Mesenchymal stem cell (in vitro differentiated cells and primary cell): ENCODE measurements at regions not wholly inside any gene's neighbourhood (a gene's known extent, or its start where the extent isn't known, plus 50 kb on each side); places are given as distances from the start of the nearest gene placed in this dataset.

Experiments used
- DNase-seq: peaks from one replicate; pipeline ENCODE4 v3.0.0-alpha.2; 2013
- H2AFZ ChIP-seq: one replicate; pipeline ENCODE4 v1.6.1; 2013; ENCODE audit warnings: low read depth, mild to moderate bottlenecking, control low read depth, inconsistent platforms, low read length, moderate library complexity
- H2AK5ac ChIP-seq: 2 replicates; pipeline ENCODE4 v1.6.1; 2013; ENCODE audit warnings: low read length, moderate library complexity, mild to moderate bottlenecking, inconsistent platforms; ENCODE audit not compliant: severe bottlenecking
- H2BK120ac ChIP-seq: one replicate; pipeline ENCODE4 v1.6.1; 2013; ENCODE audit warnings: low read depth, mild to moderate bottlenecking, inconsistent platforms, low read length, moderate library complexity
- H2BK12ac ChIP-seq, 2 experiments: one replicate each; pipeline ENCODE4 v1.6.1; 2013; ENCODE audit warnings: inconsistent platforms in 2 of 2, low read length in 2 of 2, mild to moderate bottlenecking in 2 of 2, moderate library complexity in 2 of 2, control low read depth in 1 of 2
- H2BK15ac ChIP-seq: one replicate; pipeline ENCODE4 v1.6.1; 2013; ENCODE audit warnings: mild to moderate bottlenecking, low read depth, inconsistent platforms; ENCODE audit not compliant: poor library complexity, severe bottlenecking
- H2BK5ac ChIP-seq: 2 replicates; pipeline ENCODE4 v1.6.1; 2013; ENCODE audit warnings: low read depth, mild to moderate bottlenecking, low read length, control low read depth, inconsistent platforms; ENCODE audit not compliant: poor library complexity, severe bottlenecking
- H3K14ac ChIP-seq, 2 experiments: one replicate each; pipeline ENCODE4 v1.6.1; 2013; ENCODE audit warnings: inconsistent platforms in 2 of 2, low read length in 2 of 2, control low read depth in 1 of 2, mild to moderate bottlenecking in 1 of 2, moderate library complexity in 1 of 2
- H3K18ac ChIP-seq, 2 experiments: one replicate each; pipeline ENCODE4 v1.6.1; 2013; ENCODE audit warnings: inconsistent platforms in 2 of 2, low read length in 2 of 2, control low read depth in 1 of 2, low read depth in 1 of 2, mild to moderate bottlenecking in 1 of 2
- H3K23ac ChIP-seq, 2 experiments: one replicate each; pipeline ENCODE4 v1.6.1; 2013; ENCODE audit warnings: inconsistent platforms in 2 of 2, low read length in 2 of 2, mild to moderate bottlenecking in 2 of 2, moderate library complexity in 2 of 2, control low read depth in 1 of 2
- H3K27ac ChIP-seq: 2 replicates; pipeline ENCODE4 v1.5.1; 2013; ENCODE audit warnings: mild to moderate bottlenecking, moderate library complexity, low read length, control low read depth, inconsistent platforms; ENCODE audit not compliant: poor library complexity, severe bottlenecking
- H3K27me3 ChIP-seq, 2 experiments: 2 replicates each; pipeline versions ENCODE4 v1.6.1 to v1.7.0; 2013; ENCODE audit warnings: low read length in 2 of 2, mild to moderate bottlenecking in 2 of 2, moderate library complexity in 2 of 2, control low read depth in 1 of 2, inconsistent platforms in 1 of 2; ENCODE audit not compliant: control insufficient read depth in 1 of 2, insufficient read depth in 1 of 2
- H3K36me3 ChIP-seq, 2 experiments: 2 replicates each; pipeline versions ENCODE4 v1.6.1 to v1.7.0; 2013; ENCODE audit warnings: low read length in 2 of 2, control low read depth in 1 of 2, inconsistent platforms in 1 of 2, low read depth in 1 of 2, mild to moderate bottlenecking in 1 of 2; ENCODE audit not compliant: insufficient read depth in 2 of 2, control insufficient read depth in 1 of 2
- H3K4ac ChIP-seq, 2 experiments: one replicate each; pipeline ENCODE4 v1.6.1; 2013; ENCODE audit warnings: inconsistent platforms in 2 of 2, low read length in 2 of 2, mild to moderate bottlenecking in 2 of 2, moderate library complexity in 2 of 2, control low read depth in 1 of 2, low read depth in 1 of 2
- H3K4me1 ChIP-seq: 2 replicates; pipeline ENCODE4 v1.6.1; 2013; ENCODE audit warnings: low read depth, low read length, control low read depth; ENCODE audit not compliant: control insufficient read depth, insufficient read depth
- H3K4me2 ChIP-seq: 2 replicates; pipeline ENCODE4 v1.6.1; 2013; ENCODE audit warnings: low read length, mild to moderate bottlenecking, inconsistent platforms; ENCODE audit not compliant: poor library complexity, severe bottlenecking
- H3K4me3 ChIP-seq, 2 experiments: 2 replicates each; pipeline versions ENCODE4 v1.5.1 to v1.7.0; 2013; ENCODE audit warnings: low read length in 2 of 2, mild to moderate bottlenecking in 2 of 2, control low read depth in 1 of 2, low read depth in 1 of 2; ENCODE audit not compliant: insufficient read depth in 1 of 2
- H3K79me1 ChIP-seq: replicated peaks from 2 replicates; pipeline ENCODE4 v1.6.1; 2013; ENCODE audit warnings: mild to moderate bottlenecking, control low read depth, low read length, inconsistent platforms; ENCODE audit not compliant: poor library complexity, severe bottlenecking
- H3K9ac ChIP-seq: 2 replicates; pipeline ENCODE4 v1.7.0; 2013; ENCODE audit warnings: mild to moderate bottlenecking, low read length, moderate library complexity
- H3K9me3 ChIP-seq: 2 replicates; pipeline ENCODE4 v1.7.0; 2013; ENCODE audit warnings: mild to moderate bottlenecking, low read length; ENCODE audit not compliant: control insufficient read depth
- H4K8ac ChIP-seq: one replicate; pipeline ENCODE4 v1.6.1; 2013; ENCODE audit warnings: inconsistent platforms, mild to moderate bottlenecking, low read length, moderate library complexity
- H4K91ac ChIP-seq: one replicate; pipeline ENCODE4 v1.6.1; 2013; ENCODE audit warnings: mild to moderate bottlenecking, low read length, inconsistent platforms
- WGBS: methylation state at CpG from one replicate; pipeline ENCODE4 v1.1.7; 2013; ENCODE audit warnings: mixed read lengths; 5-methylcytosine and 5-hydroxymethylcytosine counted together

- Histone ChIP-seq H3K27me3 (no peaks in the 10 kb centered on the region), H3K9ac (no peak overlapping the region), H2BK12ac (no peak overlapping the region), H4K8ac (no peak overlapping the region), H2AFZ (no peak overlapping the region), H3K14ac (no peak overlapping the region), H3K4ac (no peak overlapping the region), H3K18ac (no peak overlapping the region), H2BK15ac (no peak overlapping the region), H3K79me1 (no peaks in the 10 kb centered on the region), H2BK5ac (no peak overlapping the region), H3K4me3 (no peak overlapping the region), H3K23ac (no peak overlapping the region), H3K27ac (no peak overlapping the region), H2BK120ac (no peak overlapping the region), H3K4me2 (no peak overlapping the region), H3K36me3 (no peaks in the 10 kb centered on the region), H3K9me3 (no peaks in the 10 kb centered on the region), H3K4me1 (no peaks in the 10 kb centered on the region), H2AK5ac (no peak overlapping the region), H4K91ac (no peak overlapping the region)
- WGBS: 59% methylated on average over 4 of the region's 4 CpGs
- no peak for DNase-seq
These were observed 68.5 kb downstream of the CDC14C start for GRCh38 chr7:48992816-48993215.

GRCh38 chr7:49001610-49002033 lies 77.3 kb downstream of the CDC14C start:
- H3K23ac ChIP-seq: no peak overlapping the region
- no peak overlapping the region for H2AFZ ChIP-seq
- WGBS: 5% methylated on average over 1 of the region's 1 CpG
- H2BK15ac ChIP-seq: no peak overlapping the region
- no peak overlapping the region for H3K18ac ChIP-seq
- no peak overlapping the region for H2BK120ac ChIP-seq
- H3K4me1 ChIP-seq: no peaks in the 10 kb centered on the region
- H3K9ac ChIP-seq: no peak overlapping the region
- H3K27ac ChIP-seq: no peak overlapping the region
- no peaks in the 10 kb centered on the region for H3K79me1 ChIP-seq
- no peak overlapping the region for H3K4ac ChIP-seq
- H2BK12ac ChIP-seq: no peak overlapping the region
- H2BK5ac ChIP-seq: no peak overlapping the region
- no peak overlapping the region for H2AK5ac ChIP-seq
- no peak overlapping the region for H3K14ac ChIP-seq
- H3K9me3 ChIP-seq: no peaks in the 10 kb centered on the region
- no peak overlapping the region for H3K4me2 ChIP-seq
- no peak for DNase-seq
- no peaks in the 10 kb centered on the region for H3K36me3 ChIP-seq
- H3K27me3 ChIP-seq: no peaks in the 10 kb centered on the region
- no peak overlapping the region for H3K4me3 ChIP-seq
- H4K8ac ChIP-seq: no peak overlapping the region
- H4K91ac ChIP-seq: no peak overlapping the region

GRCh38 chr7:49010717-49011116 lies 86.4 kb downstream of the CDC14C start:
- Histone ChIP-seq H3K4me1 (no peaks in the 10 kb centered on the region), H3K4me3 (no peak overlapping the region), H3K9ac (no peak overlapping the region), H3K79me1 (no peaks in the 10 kb centered on the region), H4K91ac (no peak overlapping the region), H2AK5ac (no peak overlapping the region), H3K27ac (no peak overlapping the region), H3K4me2 (no peak overlapping the region), H2AFZ (no peak overlapping the region), H3K27me3 (no peaks in the 10 kb centered on the region), H3K36me3 (no peaks in the 10 kb centered on the region), H3K9me3 (no peaks in the 10 kb centered on the region), H2BK12ac (no peak overlapping the region), H3K14ac (no peak overlapping the region), H4K8ac (no peak overlapping the region), H3K4ac (no peak overlapping the region), H3K18ac (no peak overlapping the region), H2BK120ac (no peak overlapping the region), H3K23ac (no peak overlapping the region), H2BK15ac (no peak overlapping the region), H2BK5ac (no peak overlapping the region)
- WGBS: 25% methylated on average over 1 of the region's 2 CpGs
- DNase-seq: no peak

- H2BK5ac ChIP-seq: no peak overlapping the region
- no peaks in the 10 kb centered on the region for H3K36me3 ChIP-seq
- no peak overlapping the region for H2AK5ac ChIP-seq
- no peak overlapping the region for H3K14ac ChIP-seq
- DNase-seq: no peak
- H3K4me2 ChIP-seq: no peak overlapping the region
- H3K27ac ChIP-seq: no peak overlapping the region
- no peaks in the 10 kb centered on the region for H3K79me1 ChIP-seq
- no peaks in the 10 kb centered on the region for H3K4me1 ChIP-seq
- no peak overlapping the region for H2AFZ ChIP-seq
- H3K27me3 ChIP-seq: no peaks in the 10 kb centered on the region
- H2BK12ac ChIP-seq: no peak overlapping the region
- H3K4ac ChIP-seq: no peak overlapping the region
- WGBS: 76% methylated on average over 4 of the region's 4 CpGs
- H3K9me3 ChIP-seq: no peaks in the 10 kb centered on the region
- H4K91ac ChIP-seq: no peak overlapping the region
- no peak overlapping the region for H2BK15ac ChIP-seq
- no peak overlapping the region for H3K4me3 ChIP-seq
- no peak overlapping the region for H3K9ac ChIP-seq
- no peak overlapping the region for H4K8ac ChIP-seq
- no peak overlapping the region for H2BK120ac ChIP-seq
- no peak overlapping the region for H3K18ac ChIP-seq
- H3K23ac ChIP-seq: no peak overlapping the region
These were observed 90.5 kb downstream of the CDC14C start for GRCh38 chr7:49014870-49015269.
